Prostate gland (tissue), 2 donors: ENCODE measurements at regions not wholly inside any gene's neighbourhood (a gene's known extent, or its start where the extent isn't known, plus 50 kb on each side); places are given as distances from the start of the nearest gene placed in this dataset.

Experiments used
- POLR2A ChIP-seq: fragments of 450-650 bp; IDR thresholded peaks from one replicate; pipeline ENCODE4 v1.6.1; 2016; ENCODE audit warnings: antibody characterized with exemption, mild to moderate bottlenecking
- POLR2AphosphoS5 ChIP-seq: sonication (generic); formaldehyde crosslinking; IDR thresholded peaks from one replicate; pipeline ENCODE4 v1.6.1; 2017; ENCODE audit warnings: antibody characterized with exemption
- TF ChIP-seq, protein P1 (sequence below), 4 experiments: fragments of 200-600 bp in 2 of 4; fragments of 450-650 bp in 2 of 4; sonication (generic) in 2 of 4; IDR thresholded peaks; 1 replicate in 3 of 4; 2 replicates in 1 of 4; pipeline ENCODE4 v1.5.1; 2016 to 2019; ENCODE audit warnings: antibody characterized with exemption in 4 of 4, mild to moderate bottlenecking in 2 of 4, moderate library complexity in 2 of 4

DNA sequence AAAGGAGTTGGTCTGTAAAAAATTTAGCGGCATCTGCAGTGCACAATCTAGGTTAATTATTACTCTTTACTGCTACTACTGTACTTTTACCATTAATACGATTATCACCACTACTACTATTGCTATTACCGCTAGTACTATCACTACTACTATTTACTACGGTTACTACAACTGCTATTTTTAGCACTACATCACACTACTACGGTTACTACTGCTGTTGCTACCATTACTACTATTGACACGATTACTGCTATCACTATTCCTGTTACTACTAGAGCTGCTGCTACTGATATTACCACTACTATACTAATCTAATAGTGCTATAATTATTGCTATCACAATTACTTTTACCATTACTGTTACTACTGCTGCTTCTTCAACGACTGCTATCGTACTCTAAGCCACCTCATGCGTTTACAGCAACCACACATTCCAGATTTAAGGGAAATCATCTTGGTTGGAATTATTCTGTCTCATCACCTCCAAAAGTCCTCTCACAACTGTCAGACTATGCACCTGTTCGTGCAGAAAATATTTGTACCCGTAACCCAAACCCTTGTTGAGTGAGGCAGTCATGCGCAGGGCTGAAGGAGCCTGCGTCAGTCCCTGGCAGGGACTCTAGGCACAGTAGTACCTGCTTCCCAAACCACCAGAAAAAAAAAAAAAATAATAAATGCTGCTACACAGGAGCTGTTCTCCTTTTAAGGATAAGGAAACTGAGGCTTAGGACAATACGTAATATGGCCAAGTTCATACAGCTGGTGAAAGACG lies 59.5 kb downstream of the MAF start:
- TF ChIP-seq POLR2A (no peak), POLR2AphosphoS5 (no peak)
- TF ChIP-seq, protein P1, sequence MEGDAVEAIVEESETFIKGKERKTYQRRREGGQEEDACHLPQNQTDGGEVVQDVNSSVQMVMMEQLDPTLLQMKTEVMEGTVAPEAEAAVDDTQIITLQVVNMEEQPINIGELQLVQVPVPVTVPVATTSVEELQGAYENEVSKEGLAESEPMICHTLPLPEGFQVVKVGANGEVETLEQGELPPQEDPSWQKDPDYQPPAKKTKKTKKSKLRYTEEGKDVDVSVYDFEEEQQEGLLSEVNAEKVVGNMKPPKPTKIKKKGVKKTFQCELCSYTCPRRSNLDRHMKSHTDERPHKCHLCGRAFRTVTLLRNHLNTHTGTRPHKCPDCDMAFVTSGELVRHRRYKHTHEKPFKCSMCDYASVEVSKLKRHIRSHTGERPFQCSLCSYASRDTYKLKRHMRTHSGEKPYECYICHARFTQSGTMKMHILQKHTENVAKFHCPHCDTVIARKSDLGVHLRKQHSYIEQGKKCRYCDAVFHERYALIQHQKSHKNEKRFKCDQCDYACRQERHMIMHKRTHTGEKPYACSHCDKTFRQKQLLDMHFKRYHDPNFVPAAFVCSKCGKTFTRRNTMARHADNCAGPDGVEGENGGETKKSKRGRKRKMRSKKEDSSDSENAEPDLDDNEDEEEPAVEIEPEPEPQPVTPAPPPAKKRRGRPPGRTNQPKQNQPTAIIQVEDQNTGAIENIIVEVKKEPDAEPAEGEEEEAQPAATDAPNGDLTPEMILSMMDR (IDR thresholded peaks at IDR 0.05) = no peak
